HG02943 (cell line): ENCODE measurements at regions not wholly inside any gene's neighbourhood (a gene's known extent, or its start where the extent isn't known, plus 50 kb on each side); places are given as distances from the start of the nearest gene placed in this dataset.
"Not testable (repeated sequence)": the region's sequence is repeated elsewhere in the genome, so short reads cannot be mapped to it uniquely, and the experiment has no call there.

ENCODE experiments used
- ATAC-seq: cut with Tn5 transposase; IDR thresholded peaks from one replicate; pipeline ENCODE4 v1.9.1; 2021; ENCODE audit warnings: mild to moderate bottlenecking, low read depth, moderate library complexity; ENCODE audit not compliant: unreplicated experiment

- no peak for ATAC-seq
Measured at GRCh38 chr1:65526049-65526556, 105.6 kb downstream of the LEPR start.

GRCh38 chr1:65527190-65527589, 106.7 kb downstream of the LEPR start:
- no peak for ATAC-seq

- ATAC-seq = no peak
Measured at GRCh38 chr1:65527707-65528503, 107.4 kb downstream of the LEPR start.

- no peak for ATAC-seq
Measured at GRCh38 chr1:65531972-65532570, 111.6 kb downstream of the LEPR start.

GRCh38 chr1:65535981-65536380, 115.5 kb downstream of the LEPR start:
- no peak for ATAC-seq

- no peak for ATAC-seq
Measured at GRCh38 chr1:65538086-65538485, 117.6 kb downstream of the LEPR start.

GRCh38 chr1:65538664-65539063, 118.2 kb downstream of the LEPR start:
- no peak for ATAC-seq

GRCh38 chr1:65539266-65540131, 119.0 kb downstream of the LEPR start:
- ATAC-seq = no peak

- no peak for ATAC-seq
Measured at GRCh38 chr1:65541161-65541560, 120.7 kb downstream of the LEPR start.

- ATAC-seq = no peak
Measured at GRCh38 chr1:65541865-65542264, 121.4 kb downstream of the LEPR start.

GRCh38 chr1:65542592-65542991, 122.1 kb downstream of the LEPR start:
- not testable (repeated sequence) for ATAC-seq

- not testable (repeated sequence) for ATAC-seq
Measured at GRCh38 chr1:65550306-65551010, 130.0 kb downstream of the LEPR start.

- not testable (repeated sequence) for ATAC-seq
Measured at GRCh38 chr1:65552484-65552883, 132.0 kb downstream of the LEPR start.

GRCh38 chr1:65554086-65554764, 133.8 kb downstream of the LEPR start:
- ATAC-seq = not testable (repeated sequence)

- no peak for ATAC-seq
Measured at GRCh38 chr1:65554829-65555228, 134.4 kb downstream of the LEPR start.

- ATAC-seq = no peak
Measured at GRCh38 chr1:65558215-65558614, 137.7 kb downstream of the LEPR start.

GRCh38 chr1:65564493-65564892, 144.0 kb downstream of the LEPR start:
- ATAC-seq = no peak

- ATAC-seq = no peak
Measured at GRCh38 chr1:65568285-65568684, 147.8 kb downstream of the LEPR start.

- no peak for ATAC-seq
Measured at GRCh38 chr1:65572701-65573421, 152.4 kb downstream of the LEPR start.
